Trophoblast cell (in vitro differentiated cells and primary cell): ENCODE measurements at regions not wholly inside any gene's neighbourhood (a gene's known extent, or its start where the extent isn't known, plus 50 kb on each side); places are given as distances from the start of the nearest gene placed in this dataset.

Experiments used
- DNase-seq, 2 donors: peaks; one replicate each; pipeline ENCODE4 v3.0.0-alpha.2; 2016
- H2AFZ ChIP-seq: 2 replicates; pipeline ENCODE4 v1.6.1; 2013; ENCODE audit warnings: low read length, moderate library complexity, mild to moderate bottlenecking; ENCODE audit not compliant: insufficient read depth, poor library complexity
- H2AK5ac ChIP-seq: 2 replicates; pipeline ENCODE4 v1.6.1; 2013; ENCODE audit warnings: mild to moderate bottlenecking, low read length
- H2BK120ac ChIP-seq: 2 replicates; pipeline ENCODE4 v1.6.1; 2013; ENCODE audit warnings: low read length, mild to moderate bottlenecking, moderate library complexity; ENCODE audit not compliant: insufficient read depth, poor library complexity
- H2BK12ac ChIP-seq: 2 replicates; pipeline ENCODE4 v1.6.1; 2013; ENCODE audit warnings: mild to moderate bottlenecking, low read length, moderate library complexity
- H2BK5ac ChIP-seq: 2 replicates; pipeline ENCODE4 v1.6.1; 2013; ENCODE audit warnings: low read length, low read depth, moderate library complexity, mild to moderate bottlenecking; ENCODE audit not compliant: poor library complexity
- H3K14ac ChIP-seq: 2 replicates; pipeline ENCODE4 v1.6.1; 2013; ENCODE audit warnings: mild to moderate bottlenecking, low read length
- H3K18ac ChIP-seq: 2 replicates; pipeline ENCODE4 v1.6.1; 2013; ENCODE audit warnings: mild to moderate bottlenecking, low read length
- H3K23ac ChIP-seq: 2 replicates; pipeline ENCODE4 v1.6.1; 2013; ENCODE audit warnings: low read length
- H3K27ac ChIP-seq: 2 replicates; pipeline ENCODE4 v1.5.1; 2013; ENCODE audit warnings: low read depth, mild to moderate bottlenecking, inconsistent platforms, low read length, moderate library complexity
- H3K27me3 ChIP-seq: 2 replicates; pipeline ENCODE4 v1.6.1; 2013; ENCODE audit warnings: inconsistent platforms, mild to moderate bottlenecking, low read length, moderate library complexity; ENCODE audit not compliant: insufficient read depth
- H3K36me3 ChIP-seq, 2 experiments: 1 replicate in 1 of 2; 2 replicates in 1 of 2; pipeline ENCODE4 v1.6.1; 2013; ENCODE audit warnings: low read length in 2 of 2, mild to moderate bottlenecking in 2 of 2, moderate library complexity in 1 of 2; ENCODE audit not compliant: insufficient read depth in 2 of 2, control insufficient read depth in 1 of 2
- H3K4ac ChIP-seq: 2 replicates; pipeline ENCODE4 v1.6.1; 2013; ENCODE audit warnings: low read depth, mild to moderate bottlenecking, low read length, moderate library complexity
- H3K4me1 ChIP-seq, 2 experiments: 1 replicate in 1 of 2; 2 replicates in 1 of 2; pipeline ENCODE4 v1.6.1; 2013; ENCODE audit warnings: low read length in 2 of 2, mild to moderate bottlenecking in 2 of 2, moderate library complexity in 1 of 2; ENCODE audit not compliant: insufficient read depth in 2 of 2, control insufficient read depth in 1 of 2
- H3K4me2 ChIP-seq: 2 replicates; pipeline ENCODE4 v1.6.1; 2013; ENCODE audit warnings: inconsistent platforms, mild to moderate bottlenecking, low read length, moderate library complexity
- H3K4me3 ChIP-seq: 2 replicates; pipeline ENCODE4 v1.5.1; 2013; ENCODE audit warnings: mild to moderate bottlenecking, low read depth, low read length, inconsistent platforms
- H3K79me1 ChIP-seq: one replicate; pipeline ENCODE4 v1.6.1; 2013; ENCODE audit warnings: low read length
- H3K79me2 ChIP-seq: 2 replicates; pipeline ENCODE4 v1.6.1; 2013; ENCODE audit warnings: low read length, mild to moderate bottlenecking; ENCODE audit not compliant: control insufficient read depth, insufficient read depth, poor library complexity
- H3K9ac ChIP-seq: 2 replicates; pipeline ENCODE4 v1.6.1; 2013; ENCODE audit warnings: mild to moderate bottlenecking, low read length
- H3K9me3 ChIP-seq: 2 replicates; pipeline ENCODE4 v1.6.1; 2013; ENCODE audit warnings: low read depth, mild to moderate bottlenecking, control low read depth, inconsistent platforms, low read length; ENCODE audit not compliant: insufficient read depth
- H4K12ac ChIP-seq: 2 replicates; pipeline ENCODE4 v1.6.1; 2013; ENCODE audit warnings: low read depth, mild to moderate bottlenecking, low read length, moderate library complexity
- H4K8ac ChIP-seq: 2 replicates; pipeline ENCODE4 v1.6.1; 2013; ENCODE audit warnings: low read depth, mild to moderate bottlenecking, low read length, moderate library complexity
- H4K91ac ChIP-seq: one replicate; pipeline ENCODE4 v1.6.1; 2013; ENCODE audit warnings: low read depth, mild to moderate bottlenecking, low read length, moderate library complexity
- WGBS: extraction: QIAGEN DNeasy Blood & Tissue Kit; methylation state at CpG from one replicate; pipeline ENCODE4 v1.1.7; 2013; ENCODE audit warnings: missing lambda C conversion rate; ENCODE audit not compliant: insufficient read length, insufficient coverage; ENCODE audit errors: extremely low coverage; 5-methylcytosine and 5-hydroxymethylcytosine counted together

DNA sequence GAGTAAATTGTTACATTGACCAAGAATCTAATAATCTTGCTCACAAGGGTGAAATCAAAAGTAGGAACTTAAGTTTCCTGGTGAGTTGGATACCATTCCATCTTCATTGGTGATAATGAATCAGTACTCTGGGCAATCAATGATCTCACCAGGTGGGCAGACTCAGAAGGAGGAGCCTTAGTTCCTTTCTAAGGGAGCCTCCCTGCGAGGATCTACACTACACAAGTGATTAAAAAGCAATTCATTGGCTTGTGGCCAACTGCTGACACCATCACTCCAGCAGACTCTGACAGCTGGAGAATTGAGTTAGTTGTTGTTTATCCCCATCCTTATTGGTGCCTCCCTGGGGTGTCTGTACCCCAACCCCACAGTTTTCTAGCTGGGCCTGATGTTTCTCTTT, 84.1 kb upstream of the VANGL1 start:
- Histone ChIP-seq H3K23ac (no peak overlapping the region), H3K14ac (no peak overlapping the region), H2AK5ac (no peak overlapping the region), H4K91ac (no peak overlapping the region), H3K9ac (no peak overlapping the region), H2BK120ac (no peak overlapping the region), H3K4me3 (no peak overlapping the region), H2BK5ac (no peak overlapping the region), H4K8ac (no peak overlapping the region), H4K12ac (no peak overlapping the region), H3K27ac (no peak overlapping the region), H3K4ac (no peak overlapping the region), H3K9me3 (no peaks in the 10 kb centered on the region), H3K27me3 (no peaks in the 10 kb centered on the region), H3K4me1 (no peaks in the 10 kb centered on the region), H2AFZ (no peak overlapping the region), H3K36me3 (no peaks in the 10 kb centered on the region), H3K4me2 (no peak overlapping the region), H3K18ac (no peak overlapping the region), H2BK12ac (no peak overlapping the region), H3K79me1 (no peaks in the 10 kb centered on the region), H3K79me2 (no peaks in the 10 kb centered on the region)
- no CpG with 5 or more reads among the region's 1 CpG for WGBS
- no peak for DNase-seq

GRCh38 chr1:115556236-115556635, 85.5 kb upstream of the VANGL1 start:
- Histone ChIP-seq H3K27me3 (no peaks in the 10 kb centered on the region), H3K9ac (no peak overlapping the region), H3K4me1 (no peaks in the 10 kb centered on the region), H3K79me2 (no peaks in the 10 kb centered on the region), H3K27ac (no peak overlapping the region), H2BK5ac (no peak overlapping the region), H3K4me2 (no peak overlapping the region), H4K8ac (no peak overlapping the region), H3K4ac (no peak overlapping the region), H3K4me3 (no peak overlapping the region), H3K14ac (no peak overlapping the region), H2AK5ac (no peak overlapping the region), H3K23ac (no peak overlapping the region), H3K79me1 (no peaks in the 10 kb centered on the region), H2BK12ac (no peak overlapping the region), H4K12ac (no peak overlapping the region), H2AFZ (no peak overlapping the region), H3K9me3 (no peaks in the 10 kb centered on the region), H3K36me3 (no peaks in the 10 kb centered on the region), H2BK120ac (no peak overlapping the region), H3K18ac (no peak overlapping the region), H4K91ac (no peak overlapping the region)
- no peak for DNase-seq
- no CpG with 5 or more reads among the region's 1 CpG for WGBS

- Histone ChIP-seq H2BK5ac (no peak overlapping the region), H2BK120ac (no peak overlapping the region), H2AFZ (no peak overlapping the region), H3K9ac (no peak overlapping the region), H4K8ac (no peak overlapping the region), H3K4ac (no peak overlapping the region), H3K27ac (no peak overlapping the region), H3K79me1 (no peaks in the 10 kb centered on the region), H3K27me3 (no peaks in the 10 kb centered on the region), H3K9me3 (no peaks in the 10 kb centered on the region), H4K91ac (no peak overlapping the region), H3K4me2 (no peak overlapping the region), H3K23ac (no peak overlapping the region), H3K79me2 (no peaks in the 10 kb centered on the region), H3K4me1 (no peaks in the 10 kb centered on the region), H2BK12ac (no peak overlapping the region), H3K14ac (no peak overlapping the region), H3K4me3 (no peak overlapping the region), H4K12ac (no peak overlapping the region), H3K18ac (no peak overlapping the region), H3K36me3 (no peaks in the 10 kb centered on the region), H2AK5ac (no peak overlapping the region)
- no peak for DNase-seq
- no CpG with 5 or more reads among the region's 2 CpGs for WGBS
These were observed 86.3 kb upstream of the VANGL1 start for GRCh38 chr1:115555446-115555845.

- no peak overlapping the region for H3K4me2 ChIP-seq
- no peak overlapping the region for H3K18ac ChIP-seq
- no peak overlapping the region for H3K4ac ChIP-seq
- no CpG with 5 or more reads among the region's 6 CpGs for WGBS
- H3K79me1 ChIP-seq: peaks cover 12% of the 10 kb centered on the region
- no peak overlapping the region for H3K27ac ChIP-seq
- no peak overlapping the region for H3K4me3 ChIP-seq
- H2BK120ac ChIP-seq: no peak overlapping the region
- no peak overlapping the region for H2BK5ac ChIP-seq
- no peak for DNase-seq
- no peak overlapping the region for H4K91ac ChIP-seq
- H3K27me3 ChIP-seq: no peaks in the 10 kb centered on the region
- peaks cover 9% of the 10 kb centered on the region in 2 experiments for H3K4me1 ChIP-seq
- H3K14ac ChIP-seq: no peak overlapping the region
- H3K9ac ChIP-seq: no peak overlapping the region
- H2AK5ac ChIP-seq: no peak overlapping the region
- H3K79me2 ChIP-seq: peaks cover 4% of the 10 kb centered on the region
- H3K36me3 ChIP-seq: no peaks in the 10 kb centered on the region
- no peak overlapping the region for H3K23ac ChIP-seq
- H4K12ac ChIP-seq: no peak overlapping the region
- H4K8ac ChIP-seq: no peak overlapping the region
- no peak overlapping the region for H2BK12ac ChIP-seq
- no peaks in the 10 kb centered on the region for H3K9me3 ChIP-seq
- H2AFZ ChIP-seq: no peak overlapping the region
These were observed 94.1 kb upstream of the VANGL1 start for GRCh38 chr1:115547696-115548095.
